ENCODE measurements at regions not wholly inside any gene's neighbourhood (a gene's known extent, or its start where the extent isn't known, plus 50 kb on each side); places are given as distances from the start of the nearest gene placed in this dataset.

DNA sequence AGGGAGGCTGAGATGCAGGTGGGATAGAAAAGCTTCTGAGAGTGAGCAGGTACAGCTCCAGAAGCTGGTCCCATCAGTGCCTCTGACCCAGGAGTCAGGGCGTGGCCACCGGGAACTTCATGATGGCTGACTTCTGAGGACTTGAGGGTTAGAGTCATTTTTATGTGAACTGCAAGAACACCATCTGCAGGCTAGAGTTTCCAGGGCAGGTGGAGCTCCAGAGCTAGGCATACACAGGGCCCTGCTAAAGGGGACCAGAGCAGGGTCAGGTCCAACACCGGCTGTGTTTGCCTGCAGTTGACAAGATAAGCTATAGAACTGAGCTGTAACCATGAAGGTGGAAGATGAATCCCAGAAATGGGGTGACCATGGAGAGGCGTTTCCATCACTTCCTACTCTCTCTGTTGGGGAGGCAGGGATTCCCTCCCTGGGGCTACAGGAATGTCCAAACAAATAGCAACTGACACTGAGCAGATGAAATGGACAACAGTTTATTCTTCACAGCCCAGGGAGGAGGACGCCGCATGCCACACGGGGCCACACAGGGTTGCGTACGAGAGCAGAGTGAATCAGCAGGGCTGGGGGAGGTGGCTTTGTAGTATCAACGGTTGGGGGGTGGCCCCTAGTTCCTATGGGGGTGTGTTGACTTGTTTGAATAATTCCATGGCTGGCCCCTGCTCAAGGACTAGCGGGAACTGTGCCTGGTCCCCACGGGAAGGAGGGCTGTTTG is 77.6 kb upstream of the ZNF516 start:
- no peak overlapping the region for H3K4me3 Mint-ChIP-seq (ENCODE audit: unreplicated experiment)
- peaks cover 2% of the 10 kb centered on the region for H3K4me1 Mint-ChIP-seq (ENCODE audit: unreplicated experiment)
- TF ChIP-seq, protein P1, sequence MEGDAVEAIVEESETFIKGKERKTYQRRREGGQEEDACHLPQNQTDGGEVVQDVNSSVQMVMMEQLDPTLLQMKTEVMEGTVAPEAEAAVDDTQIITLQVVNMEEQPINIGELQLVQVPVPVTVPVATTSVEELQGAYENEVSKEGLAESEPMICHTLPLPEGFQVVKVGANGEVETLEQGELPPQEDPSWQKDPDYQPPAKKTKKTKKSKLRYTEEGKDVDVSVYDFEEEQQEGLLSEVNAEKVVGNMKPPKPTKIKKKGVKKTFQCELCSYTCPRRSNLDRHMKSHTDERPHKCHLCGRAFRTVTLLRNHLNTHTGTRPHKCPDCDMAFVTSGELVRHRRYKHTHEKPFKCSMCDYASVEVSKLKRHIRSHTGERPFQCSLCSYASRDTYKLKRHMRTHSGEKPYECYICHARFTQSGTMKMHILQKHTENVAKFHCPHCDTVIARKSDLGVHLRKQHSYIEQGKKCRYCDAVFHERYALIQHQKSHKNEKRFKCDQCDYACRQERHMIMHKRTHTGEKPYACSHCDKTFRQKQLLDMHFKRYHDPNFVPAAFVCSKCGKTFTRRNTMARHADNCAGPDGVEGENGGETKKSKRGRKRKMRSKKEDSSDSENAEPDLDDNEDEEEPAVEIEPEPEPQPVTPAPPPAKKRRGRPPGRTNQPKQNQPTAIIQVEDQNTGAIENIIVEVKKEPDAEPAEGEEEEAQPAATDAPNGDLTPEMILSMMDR (IDR thresholded peaks at IDR 0.05) = no peak
- H3K27ac Mint-ChIP-seq (ENCODE audit: unreplicated experiment) = no peak overlapping the region
- peaks cover 4% of the 10 kb centered on the region for H3K27me3 Mint-ChIP-seq (ENCODE audit: unreplicated experiment)
- H3K9me3 Mint-ChIP-seq (ENCODE audit: unreplicated experiment) = no peaks in the 10 kb centered on the region
- peak; percentile 66 for DNase-seq (ENCODE audit: extremely low spot score, unreplicated experiment)
- no peaks in the 10 kb centered on the region for H3K36me3 Mint-ChIP-seq (ENCODE audit: unreplicated experiment)

DNA sequence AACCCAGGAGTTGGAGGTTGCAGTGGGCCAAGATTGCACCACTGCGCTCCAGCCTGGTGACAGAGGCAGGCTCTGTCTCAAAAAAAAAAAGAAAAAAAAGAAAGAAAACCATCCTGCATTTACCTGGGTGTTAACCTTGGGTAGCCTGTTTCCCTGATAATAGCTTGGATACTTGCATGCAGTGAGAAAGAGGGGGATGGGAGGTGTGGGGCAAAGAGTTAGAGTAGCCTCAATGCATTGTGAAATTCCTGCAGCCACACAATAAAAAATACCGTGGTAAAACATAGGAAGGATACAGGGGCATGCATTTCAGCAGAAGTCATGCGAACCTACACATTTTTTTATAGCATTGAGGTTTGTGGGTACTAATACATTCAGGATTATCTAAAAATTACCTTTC is 76.6 kb upstream of the ZNF516 start:
- H3K27me3 Mint-ChIP-seq (ENCODE audit: unreplicated experiment) = peaks cover 4% of the 10 kb centered on the region
- no peak for DNase-seq (ENCODE audit: extremely low spot score, unreplicated experiment)
- H3K36me3 Mint-ChIP-seq (ENCODE audit: unreplicated experiment) = no peaks in the 10 kb centered on the region
- H3K4me1 Mint-ChIP-seq (ENCODE audit: unreplicated experiment) = peaks cover 5% of the 10 kb centered on the region
- no peak overlapping the region for H3K4me3 Mint-ChIP-seq (ENCODE audit: unreplicated experiment)
- TF ChIP-seq, protein P1 (IDR thresholded peaks at IDR 0.05) = no peak
- no peaks in the 10 kb centered on the region for H3K9me3 Mint-ChIP-seq (ENCODE audit: unreplicated experiment)
- no peak overlapping the region for H3K27ac Mint-ChIP-seq (ENCODE audit: unreplicated experiment)

GRCh38 chr18:76570856-76571255 is 75.8 kb upstream of the ZNF516 start:
- H3K36me3 Mint-ChIP-seq (ENCODE audit: unreplicated experiment) = no peaks in the 10 kb centered on the region
- no peak overlapping the region for H3K27ac Mint-ChIP-seq (ENCODE audit: unreplicated experiment)
- H3K4me3 Mint-ChIP-seq (ENCODE audit: unreplicated experiment) = no peak overlapping the region
- peaks cover 6% of the 10 kb centered on the region for H3K4me1 Mint-ChIP-seq (ENCODE audit: unreplicated experiment)
- H3K9me3 Mint-ChIP-seq (ENCODE audit: unreplicated experiment) = no peaks in the 10 kb centered on the region
- peak; percentile 4 for DNase-seq (ENCODE audit: extremely low spot score, unreplicated experiment)
- H3K27me3 Mint-ChIP-seq (ENCODE audit: unreplicated experiment) = peaks cover under 1% of the 10 kb centered on the region
- TF ChIP-seq, protein P1 (IDR thresholded peaks at IDR 0.05) = no peak

DNA sequence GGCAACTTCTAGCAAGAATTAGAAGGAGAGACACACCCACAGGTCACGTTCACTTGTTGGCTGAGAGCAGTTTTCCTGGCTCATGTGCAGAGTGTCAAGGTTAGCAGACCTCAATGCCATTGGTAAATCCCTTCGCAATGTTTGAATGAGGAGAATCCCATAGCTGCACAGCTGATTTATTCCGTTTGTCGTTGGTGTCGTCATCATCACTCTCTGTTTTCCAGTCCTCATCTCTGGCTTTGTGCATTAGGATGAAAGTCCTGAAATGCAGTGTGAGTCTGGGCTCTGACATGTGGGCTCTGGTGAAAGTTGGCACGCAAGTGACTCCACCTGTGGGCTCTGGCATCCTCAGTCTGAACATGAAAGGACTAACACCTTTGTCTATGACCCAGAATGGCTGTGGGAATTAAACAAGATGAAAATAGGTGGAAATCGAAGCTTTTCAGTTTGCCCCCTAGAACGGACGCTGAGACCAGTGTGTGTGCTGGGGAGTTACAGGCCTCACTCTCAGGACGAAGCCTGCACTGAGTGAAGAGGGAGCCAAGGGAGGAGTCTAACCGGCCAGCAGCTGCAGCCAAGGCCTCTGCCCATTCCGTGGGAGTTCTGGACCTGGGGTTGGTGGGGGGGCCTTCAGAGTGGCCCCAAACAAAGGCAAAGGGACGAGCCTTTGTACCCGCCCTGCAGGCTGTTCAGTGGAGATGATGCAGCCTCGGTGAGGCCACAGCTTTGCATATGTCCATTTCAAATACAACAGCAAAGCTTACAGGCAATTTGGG is 74.8 kb upstream of the ZNF516 start:
- Mint-ChIP-seq H3K36me3 (ENCODE audit: unreplicated experiment) (no peaks in the 10 kb centered on the region), H3K4me3 (ENCODE audit: unreplicated experiment) (no peak overlapping the region), H3K27ac (ENCODE audit: unreplicated experiment) (no peak overlapping the region), H3K27me3 (ENCODE audit: unreplicated experiment) (no peaks in the 10 kb centered on the region), H3K9me3 (ENCODE audit: unreplicated experiment) (no peaks in the 10 kb centered on the region), H3K4me1 (ENCODE audit: unreplicated experiment) (peaks cover 15% of the 10 kb centered on the region)
- TF ChIP-seq, protein P1 (IDR thresholded peaks at IDR 0.05) = no peak
- DNase-seq (ENCODE audit: extremely low spot score, unreplicated experiment) = peak; percentile 62

DNA sequence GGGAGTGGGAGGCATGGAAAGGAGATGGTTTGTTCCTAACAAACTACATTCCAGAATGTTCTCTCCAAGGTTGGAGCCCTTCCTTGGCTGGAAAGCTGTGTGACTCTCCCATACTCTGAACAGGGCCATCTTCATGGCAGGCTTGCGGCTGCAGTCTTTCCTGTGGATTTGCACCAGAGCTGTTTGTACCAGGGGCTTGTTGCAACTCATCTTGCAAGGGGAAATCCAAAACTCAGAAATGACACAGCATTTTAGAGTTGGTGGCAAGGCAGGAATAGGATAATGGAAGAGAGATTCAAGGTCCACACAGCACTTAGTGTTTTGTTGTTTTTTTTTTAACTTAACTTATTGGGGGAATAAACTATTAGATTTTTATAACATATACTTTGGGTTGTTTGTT is 73.7 kb upstream of the ZNF516 start:
- peaks cover 24% of the 10 kb centered on the region for H3K4me1 Mint-ChIP-seq (ENCODE audit: unreplicated experiment)
- H3K36me3 Mint-ChIP-seq (ENCODE audit: unreplicated experiment) = no peaks in the 10 kb centered on the region
- DNase-seq (ENCODE audit: extremely low spot score, unreplicated experiment) = peak; percentile 32
- no peak overlapping the region for H3K27ac Mint-ChIP-seq (ENCODE audit: unreplicated experiment)
- H3K27me3 Mint-ChIP-seq (ENCODE audit: unreplicated experiment) = no peaks in the 10 kb centered on the region
- TF ChIP-seq, protein P1 (IDR thresholded peaks at IDR 0.05) = no peak
- H3K9me3 Mint-ChIP-seq (ENCODE audit: unreplicated experiment) = no peaks in the 10 kb centered on the region
- no peak overlapping the region for H3K4me3 Mint-ChIP-seq (ENCODE audit: unreplicated experiment)

Measured in osteocyte (in vitro differentiated cells).